HFFc6 (cell line): ENCODE measurements at regions not wholly inside any gene's neighbourhood (a gene's known extent, or its start where the extent isn't known, plus 50 kb on each side); places are given as distances from the start of the nearest gene placed in this dataset.

ENCODE experiments used
- DNase-seq: peaks from one replicate; pipeline ENCODE4 v3.0.0-alpha.2; 2018
- H3K27ac Mint-ChIP-seq: 2 replicates; pipeline ENCODE4 v1.8.0; 2020; ENCODE audit warnings: mild to moderate bottlenecking, mixed read lengths
- H3K27me3 Mint-ChIP-seq: 2 replicates; pipeline ENCODE4 v1.8.0; 2021; ENCODE audit warnings: mild to moderate bottlenecking, moderate library complexity, mixed read lengths; ENCODE audit not compliant: insufficient read depth
- H3K36me3 Mint-ChIP-seq: 2 replicates; pipeline ENCODE4 v1.8.0; 2021; ENCODE audit warnings: low read depth, mixed read lengths
- H3K4me1 Mint-ChIP-seq: 2 replicates; pipeline ENCODE4 v1.8.0; 2020; ENCODE audit warnings: low read depth, mixed read lengths
- H3K4me3 Mint-ChIP-seq: 2 replicates; pipeline ENCODE4 v1.8.0; 2020; ENCODE audit warnings: mild to moderate bottlenecking, moderate library complexity, mixed read lengths
- H3K9me3 Mint-ChIP-seq: 2 replicates; pipeline ENCODE4 v1.8.0; 2020; ENCODE audit warnings: mild to moderate bottlenecking, mixed read lengths
- TF ChIP-seq, protein P1 (sequence below): fragments of 200-600 bp; sonication (generic); IDR thresholded peaks from 2 replicates; pipeline ENCODE4 v1.5.0; 2021; ENCODE audit warnings: antibody characterized with exemption, mild to moderate bottlenecking

DNA sequence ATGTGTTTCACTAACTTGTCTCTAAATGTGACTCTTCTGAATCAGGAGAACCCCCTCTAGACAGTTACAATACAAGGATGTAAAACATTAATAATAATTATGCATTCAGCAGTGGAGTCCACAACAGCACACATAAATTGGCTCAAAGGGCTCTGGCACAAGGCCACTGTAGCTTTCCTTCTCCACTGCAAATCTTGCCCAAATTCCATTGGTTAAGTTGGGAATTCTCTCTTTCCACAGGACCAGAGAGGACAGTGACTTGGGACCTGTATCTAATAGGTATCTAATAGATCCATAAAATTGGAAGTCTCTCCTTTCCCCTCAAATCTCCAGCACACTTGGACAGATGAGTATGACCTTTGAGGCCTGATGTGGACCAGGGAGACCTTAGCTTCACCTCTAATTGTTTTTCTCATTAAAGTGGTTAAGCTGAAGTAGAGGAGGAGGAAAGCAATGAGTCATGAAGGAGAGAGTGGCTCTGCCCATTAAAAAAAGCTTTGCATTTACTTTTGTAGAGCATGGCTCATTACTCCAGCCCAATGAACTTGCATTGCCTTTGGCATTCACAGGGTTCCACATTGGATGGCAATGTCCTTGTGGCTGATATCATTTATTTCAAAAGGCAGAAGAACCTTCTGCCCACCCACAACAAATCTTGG is 72.3 kb upstream of the SH3RF1 start:
- Mint-ChIP-seq H3K27ac (no peak overlapping the region), H3K27me3 (no peaks in the 10 kb centered on the region; the same call in 1 of the 2 replicates), H3K36me3 (no peaks in the 10 kb centered on the region), H3K4me1 (peaks cover 65% of the 10 kb centered on the region), H3K4me3 (no peak overlapping the region), H3K9me3 (no peaks in the 10 kb centered on the region)
- DNase-seq: peak; percentile 42
- TF ChIP-seq, protein P1, sequence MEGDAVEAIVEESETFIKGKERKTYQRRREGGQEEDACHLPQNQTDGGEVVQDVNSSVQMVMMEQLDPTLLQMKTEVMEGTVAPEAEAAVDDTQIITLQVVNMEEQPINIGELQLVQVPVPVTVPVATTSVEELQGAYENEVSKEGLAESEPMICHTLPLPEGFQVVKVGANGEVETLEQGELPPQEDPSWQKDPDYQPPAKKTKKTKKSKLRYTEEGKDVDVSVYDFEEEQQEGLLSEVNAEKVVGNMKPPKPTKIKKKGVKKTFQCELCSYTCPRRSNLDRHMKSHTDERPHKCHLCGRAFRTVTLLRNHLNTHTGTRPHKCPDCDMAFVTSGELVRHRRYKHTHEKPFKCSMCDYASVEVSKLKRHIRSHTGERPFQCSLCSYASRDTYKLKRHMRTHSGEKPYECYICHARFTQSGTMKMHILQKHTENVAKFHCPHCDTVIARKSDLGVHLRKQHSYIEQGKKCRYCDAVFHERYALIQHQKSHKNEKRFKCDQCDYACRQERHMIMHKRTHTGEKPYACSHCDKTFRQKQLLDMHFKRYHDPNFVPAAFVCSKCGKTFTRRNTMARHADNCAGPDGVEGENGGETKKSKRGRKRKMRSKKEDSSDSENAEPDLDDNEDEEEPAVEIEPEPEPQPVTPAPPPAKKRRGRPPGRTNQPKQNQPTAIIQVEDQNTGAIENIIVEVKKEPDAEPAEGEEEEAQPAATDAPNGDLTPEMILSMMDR: no peak

DNA sequence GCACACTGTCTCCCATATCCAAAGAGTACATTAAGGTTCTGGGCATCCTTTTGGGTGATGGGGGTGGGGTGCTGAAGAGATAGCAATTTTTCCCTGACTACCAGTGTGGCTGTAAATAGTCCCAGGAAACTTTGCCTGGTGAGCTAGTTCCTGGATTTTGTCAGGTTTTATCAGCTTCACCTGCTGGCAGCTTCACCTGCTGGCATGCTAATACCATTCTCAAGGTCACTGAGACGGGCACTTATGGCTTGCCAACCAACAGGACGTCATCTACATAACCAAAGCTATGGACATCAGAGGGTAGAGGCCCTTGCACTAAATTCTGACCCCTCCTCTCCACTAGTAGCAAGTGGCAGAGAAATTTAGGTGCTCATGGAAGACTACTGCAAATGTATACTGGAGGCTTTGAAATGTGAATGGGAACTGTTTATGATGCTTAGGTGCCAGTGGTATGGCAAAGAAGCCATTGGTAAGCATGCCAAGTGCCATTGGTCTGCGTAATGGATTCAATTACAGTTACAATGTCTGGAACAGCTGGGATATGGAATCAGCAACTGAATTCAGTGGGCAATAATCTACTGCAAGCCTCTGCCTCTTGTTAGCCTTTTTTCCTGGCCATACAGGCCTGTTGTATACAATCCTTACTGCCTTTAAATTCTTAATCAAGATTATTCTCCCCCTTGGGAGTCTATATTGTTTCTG is 71.6 kb upstream of the SH3RF1 start:
- Mint-ChIP-seq H3K9me3 (no peaks in the 10 kb centered on the region; the same call in 1 of the 2 replicates), H3K27ac (no peak overlapping the region), H3K36me3 (no peaks in the 10 kb centered on the region), H3K4me1 (peaks cover 72% of the 10 kb centered on the region), H3K27me3 (no peaks in the 10 kb centered on the region; the same call in 1 of the 2 replicates), H3K4me3 (no peak overlapping the region)
- TF ChIP-seq, protein P1: no peak
- DNase-seq: no peak

DNA sequence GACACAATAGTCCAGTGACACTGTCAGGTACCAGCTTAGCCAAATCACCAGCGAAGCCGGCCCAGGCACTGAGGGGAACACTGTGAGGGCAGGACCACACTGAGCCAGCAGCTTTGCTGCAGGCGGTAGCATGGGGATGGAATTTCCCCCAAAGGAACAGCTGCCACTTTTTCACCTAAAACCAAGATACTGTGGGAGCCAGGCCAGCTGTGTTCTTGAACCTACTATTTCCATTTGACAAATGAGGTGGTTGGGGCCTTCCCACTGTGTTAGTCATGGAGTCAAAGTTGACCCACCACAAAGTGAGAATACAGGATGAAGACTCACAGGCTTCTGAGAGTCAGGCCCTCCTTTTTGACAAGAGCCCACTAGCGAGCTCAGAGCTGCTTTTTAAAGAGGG is 70.7 kb upstream of the SH3RF1 start:
- H3K4me3 Mint-ChIP-seq: no peak overlapping the region
- peak; percentile 16 for DNase-seq

DNA sequence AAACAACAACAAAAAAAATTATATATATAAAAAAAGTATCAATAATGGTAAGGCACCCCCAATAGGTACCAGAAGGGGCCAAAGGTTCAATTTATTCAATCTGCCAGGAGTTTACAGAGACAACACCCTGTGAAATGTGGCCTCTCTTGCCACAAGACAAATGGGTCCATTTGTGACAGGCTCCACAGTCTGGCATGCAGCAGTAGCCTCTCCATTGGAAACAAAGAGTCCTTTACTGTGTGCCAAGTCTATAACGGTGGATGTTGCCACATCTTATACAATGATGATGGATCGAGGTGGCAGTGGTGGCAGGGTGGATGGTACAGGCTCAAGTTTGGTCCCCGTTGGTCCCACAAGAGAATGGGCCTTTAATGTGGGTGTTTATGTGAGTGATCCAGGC is 70.1 kb upstream of the SH3RF1 start:
- Mint-ChIP-seq H3K4me1 (peaks cover 78% of the 10 kb centered on the region), H3K27me3 (no peaks in the 10 kb centered on the region; the same call in 1 of the 2 replicates), H3K4me3 (no peak overlapping the region), H3K36me3 (peaks cover 5% of the 10 kb centered on the region; the same call in 1 of the 2 replicates), H3K27ac (no peak overlapping the region), H3K9me3 (no peaks in the 10 kb centered on the region; the same call in 1 of the 2 replicates)
- DNase-seq: no peak
- TF ChIP-seq, protein P1: no peak

More for the DNA sequence above, 70.7 kb upstream of the SH3RF1 start:
- TF ChIP-seq, protein P1: no peak
- Mint-ChIP-seq H3K27me3 (no peaks in the 10 kb centered on the region; the same call in 1 of the 2 replicates), H3K27ac (no peak overlapping the region), H3K36me3 (peaks cover 3% of the 10 kb centered on the region; the same call in 1 of the 2 replicates), H3K9me3 (no peaks in the 10 kb centered on the region; the same call in 1 of the 2 replicates), H3K4me1 (peaks cover 80% of the 10 kb centered on the region)

DNA sequence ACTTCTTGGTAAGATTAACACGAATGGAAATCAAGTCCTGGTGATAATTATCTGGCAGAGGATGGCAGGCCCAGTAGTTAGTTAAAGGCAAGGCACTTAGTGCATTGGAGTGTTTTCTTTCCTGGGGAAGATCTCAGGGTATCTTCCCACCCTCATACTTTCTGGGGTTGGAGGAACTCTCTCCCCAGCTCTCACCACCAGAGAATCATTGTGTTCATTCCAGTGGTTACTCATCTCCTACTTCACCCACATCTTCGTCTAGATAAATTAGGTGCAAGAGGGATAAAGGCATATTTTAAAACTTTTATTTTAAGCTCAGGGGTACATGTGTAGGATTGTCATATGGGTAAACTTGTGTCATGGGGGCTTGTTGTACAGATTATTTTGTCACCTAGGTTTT is 67.5 kb upstream of the SH3RF1 start:
- H3K4me1 Mint-ChIP-seq: peaks cover 70% of the 10 kb centered on the region
- H3K27me3 Mint-ChIP-seq: no peaks in the 10 kb centered on the region; the same call in 1 of the 2 replicates
- TF ChIP-seq, protein P1: no peak

More for the DNA sequence above, 67.5 kb upstream of the SH3RF1 start:
- H3K4me3 Mint-ChIP-seq: peak overlapping the region; percentile 42; the same call in 1 of the 2 replicates
- DNase-seq: peak; percentile 25
- peaks cover 9% of the 10 kb centered on the region; the same call in 1 of the 2 replicates for H3K36me3 Mint-ChIP-seq
- no peaks in the 10 kb centered on the region; the same call in 1 of the 2 replicates for H3K9me3 Mint-ChIP-seq
- H3K27ac Mint-ChIP-seq: peak overlapping the region; percentile 81
